ENCODE measurements at regions not wholly inside any gene's neighbourhood (a gene's known extent, or its start where the extent isn't known, plus 50 kb on each side); places are given as distances from the start of the nearest gene placed in this dataset.

GRCh38 chr14:89635615-89636014, 218.6 kb upstream of the FOXN3 start:
- intact Hi-C loops (cut with micrococcal nuclease) = no loop called here

- intact Hi-C loops (cut with micrococcal nuclease) = no loop called here
These were observed 217.0 kb upstream of the FOXN3 start for GRCh38 chr14:89634037-89634436.

GRCh38 chr14:89630101-89630829, 213.2 kb upstream of the FOXN3 start:
- intact Hi-C loops (cut with micrococcal nuclease) = no loop called here

GRCh38 chr14:89629383-89629782, 212.3 kb upstream of the FOXN3 start:
- intact Hi-C loops (cut with micrococcal nuclease) = no loop called here

GRCh38 chr14:89628521-89628920, 211.5 kb upstream of the FOXN3 start:
- intact Hi-C loops (cut with micrococcal nuclease) = no loop called here

- intact Hi-C loops (cut with micrococcal nuclease) = loop anchor here (1.0 kb wide), 1 partner anchor 15 kb away; no protein-coding TSS in a partner anchor
These were observed 209.3 kb upstream of the FOXN3 start for GRCh38 chr14:89626233-89626806.

GRCh38 chr14:89625731-89626232, 208.7 kb upstream of the FOXN3 start:
- intact Hi-C loops (cut with micrococcal nuclease) = loop anchor here (1.0 kb wide), 1 partner anchor 16 kb away; no protein-coding TSS in a partner anchor

- intact Hi-C loops (cut with micrococcal nuclease) = no loop called here
These were observed 208.2 kb upstream of the FOXN3 start for GRCh38 chr14:89625244-89625713.

- intact Hi-C loops (cut with micrococcal nuclease) = loop anchor here (5.0 kb wide), 1 partner anchor 758 kb away; no protein-coding TSS in a partner anchor
These were observed 207.6 kb upstream of the FOXN3 start for GRCh38 chr14:89624500-89625156.

GRCh38 chr14:89621791-89622638, 205.0 kb upstream of the FOXN3 start:
- intact Hi-C loops (cut with micrococcal nuclease) = loop anchor here (1.0 to 5.0 kb wide), 4 partner anchors 19 to 760 kb away; no protein-coding TSS in a partner anchor

- intact Hi-C loops (cut with micrococcal nuclease) = loop anchor here (1.0 to 5.0 kb wide), 4 partner anchors 20 to 761 kb away; no protein-coding TSS in a partner anchor
These were observed 204.0 kb upstream of the FOXN3 start for GRCh38 chr14:89621009-89621421.

- intact Hi-C loops (cut with micrococcal nuclease) = loop anchor here (2.0 to 5.0 kb wide), 2 partner anchors 60 to 762 kb away; no protein-coding TSS in a partner anchor
These were observed 203.4 kb upstream of the FOXN3 start for GRCh38 chr14:89620436-89620835.

GRCh38 chr14:89619596-89619995, 202.6 kb upstream of the FOXN3 start:
- intact Hi-C loops (cut with micrococcal nuclease) = loop anchor here (2.0 to 5.0 kb wide), 2 partner anchors 187 to 335 kb away; partner anchors contain the start of genes EFCAB11 and TDP1

- intact Hi-C loops (cut with micrococcal nuclease) = loop anchor here (1.0 to 5.0 kb wide), 4 partner anchors 109 to 336 kb away; partner anchors contain the start of genes EFCAB11 and TDP1
These were observed 201.9 kb upstream of the FOXN3 start for GRCh38 chr14:89618811-89619551.

GRCh38 chr14:89618330-89618708, 201.3 kb upstream of the FOXN3 start:
- intact Hi-C loops (cut with micrococcal nuclease) = loop anchor here (1.0 to 5.0 kb wide), 4 partner anchors 108 to 336 kb away; partner anchors contain the start of genes EFCAB11 and TDP1

GRCh38 chr14:89617481-89618329, 200.7 kb upstream of the FOXN3 start:
- intact Hi-C loops (cut with micrococcal nuclease) = loop anchor here (1.0 to 5.0 kb wide), 8 partner anchors 24 to 337 kb away; partner anchors contain the start of genes EFCAB11, FOXN3 and TDP1

GRCh38 chr14:89616852-89617341, 199.9 kb upstream of the FOXN3 start:
- intact Hi-C loops (cut with micrococcal nuclease) = loop anchor here (1.0 to 5.0 kb wide), 5 partner anchors 24 to 200 kb away; partner anchors contain the start of gene FOXN3

- intact Hi-C loops (cut with micrococcal nuclease) = loop anchor here (2.0 to 5.0 kb wide), 2 partner anchors 84 to 184 kb away; no protein-coding TSS in a partner anchor
These were observed 199.4 kb upstream of the FOXN3 start for GRCh38 chr14:89616425-89616824.

Data from T-helper 2 cell treated with Interferon-gamma antibody and Interleukin-4, amounts not matched to agents 100 ng/mL and 5 ng/mL, for 36 hours (primary cell).